ENCODE measurements at regions not wholly inside any gene's neighbourhood (a gene's known extent, or its start where the extent isn't known, plus 50 kb on each side); places are given as distances from the start of the nearest gene placed in this dataset.

DNA sequence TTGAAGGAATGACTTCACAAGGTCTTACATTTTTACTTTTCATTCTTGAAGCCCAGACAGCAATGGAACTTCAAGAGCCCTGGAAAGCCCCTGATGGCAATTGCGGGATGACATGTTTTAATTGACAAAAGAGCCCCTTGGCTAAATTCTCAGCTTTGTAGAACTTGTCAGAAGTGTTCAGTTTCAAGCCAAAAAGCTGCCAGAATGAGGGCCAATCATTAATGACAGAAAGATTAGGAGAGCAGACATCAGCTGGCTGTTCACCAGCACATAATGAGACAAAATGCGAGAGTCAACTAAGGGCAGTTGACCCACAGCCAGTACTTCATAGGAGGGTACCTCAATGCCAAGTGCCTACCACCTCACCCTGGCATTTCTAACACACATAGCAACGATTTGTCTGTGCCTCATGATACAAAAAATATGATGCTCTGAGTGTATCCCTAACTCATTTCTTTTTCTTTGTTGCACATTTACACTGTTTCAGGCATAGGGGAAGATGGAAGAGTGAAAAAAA is 243.1 kb downstream of the MYLK4 start:
- peaks cover 19% of the 10 kb centered on the region for H3K4me1 ChIP-seq (ENCODE audit: insufficient read depth, poor library complexity, severe bottlenecking)
- H3K36me3 ChIP-seq (ENCODE audit: low read depth), result no peaks in the 10 kb centered on the region
- no peak for TF ChIP-seq CTCF (IDR thresholded peaks at IDR 0.05; ENCODE audit: poor library complexity, severe bottlenecking)
- H3K27ac ChIP-seq (ENCODE audit: poor library complexity, severe bottlenecking), result no peak overlapping the region
- H3K27me3 ChIP-seq (ENCODE audit: insufficient read depth, poor library complexity, severe bottlenecking), result no peaks in the 10 kb centered on the region
- H3K9me3 ChIP-seq (ENCODE audit: severe bottlenecking), result no peaks in the 10 kb centered on the region
- ATAC-seq (ENCODE audit: low read depth) (no peak), DNase-seq (ENCODE audit: low spot score) (no peak)
- no peak overlapping the region for H3K4me3 ChIP-seq (ENCODE audit: severe bottlenecking)

DNA sequence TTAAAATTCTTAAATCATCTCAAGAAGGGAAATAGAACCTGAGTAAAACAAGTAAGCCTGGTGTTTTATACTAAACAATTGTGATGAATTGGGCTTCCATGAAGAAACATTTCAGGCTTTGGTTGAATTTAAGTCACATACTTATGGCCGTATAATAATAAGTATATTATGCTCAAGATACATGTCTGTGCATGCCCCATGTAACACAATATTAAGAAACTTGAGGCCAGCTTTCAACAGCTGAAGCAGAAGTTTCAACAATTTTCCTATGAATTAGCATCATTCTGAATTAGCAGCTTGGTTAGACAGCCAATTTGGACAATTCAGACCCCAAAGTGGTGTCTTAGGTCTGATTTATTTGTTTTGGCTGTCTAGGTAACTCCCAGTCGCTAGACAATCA is 243.7 kb downstream of the MYLK4 start:
- H3K4me1 ChIP-seq (ENCODE audit: insufficient read depth, poor library complexity, severe bottlenecking), result peaks cover 19% of the 10 kb centered on the region
- no peak for TF ChIP-seq CTCF (IDR thresholded peaks at IDR 0.05; ENCODE audit: poor library complexity, severe bottlenecking)
- H3K4me3 ChIP-seq (ENCODE audit: severe bottlenecking), result no peak overlapping the region
- H3K27me3 ChIP-seq (ENCODE audit: insufficient read depth, poor library complexity, severe bottlenecking), result no peaks in the 10 kb centered on the region
- no peaks in the 10 kb centered on the region for H3K9me3 ChIP-seq (ENCODE audit: severe bottlenecking)
- H3K36me3 ChIP-seq (ENCODE audit: low read depth), result no peaks in the 10 kb centered on the region
- DNase-seq (ENCODE audit: low spot score) (no peak), ATAC-seq (ENCODE audit: low read depth) (no peak)
- no peak overlapping the region for H3K27ac ChIP-seq (ENCODE audit: poor library complexity, severe bottlenecking)

GRCh38 chr6:2505624-2506023 is 245.1 kb downstream of the MYLK4 start:
- Histone ChIP-seq H3K27me3 (ENCODE audit: insufficient read depth, poor library complexity, severe bottlenecking) (no peaks in the 10 kb centered on the region), H3K36me3 (ENCODE audit: low read depth) (no peaks in the 10 kb centered on the region)
- ATAC-seq (ENCODE audit: low read depth), result no peak

DNA sequence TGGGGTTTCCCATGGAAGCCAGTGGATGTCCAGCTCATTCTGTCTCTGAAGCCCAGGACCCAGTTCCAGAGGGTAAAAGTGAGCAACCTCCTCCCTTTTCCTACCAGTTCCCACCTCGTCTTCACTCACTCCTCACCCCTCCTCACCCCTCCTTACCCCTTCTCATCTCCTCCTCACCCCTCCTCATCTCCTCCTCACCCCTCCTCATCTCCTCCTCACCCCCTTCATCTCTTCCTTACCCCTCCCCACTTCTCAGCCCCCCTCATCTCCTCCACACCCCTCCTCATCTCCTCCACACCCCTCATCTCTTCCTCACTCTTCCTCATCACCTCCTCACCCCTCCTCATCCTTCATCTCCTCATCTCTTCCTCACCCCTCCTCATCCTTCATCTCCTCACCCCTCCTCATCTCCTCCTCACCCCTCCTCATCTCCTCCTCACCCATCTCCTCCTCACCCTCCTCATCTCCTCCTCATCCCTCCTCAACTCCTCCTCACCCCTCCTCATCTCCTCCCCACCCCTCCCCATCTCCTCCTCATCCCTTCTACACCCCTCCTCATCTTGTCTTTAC is 246.1 kb downstream of the MYLK4 start:
- no peak overlapping the region for H3K27ac ChIP-seq (ENCODE audit: poor library complexity, severe bottlenecking)
- DNase-seq (ENCODE audit: low spot score) (no peak), ATAC-seq (ENCODE audit: low read depth) (no peak)
- no peak overlapping the region for H3K4me3 ChIP-seq (ENCODE audit: severe bottlenecking)
- peaks cover 19% of the 10 kb centered on the region for H3K4me1 ChIP-seq (ENCODE audit: insufficient read depth, poor library complexity, severe bottlenecking)
- H3K36me3 ChIP-seq (ENCODE audit: low read depth), result no peaks in the 10 kb centered on the region
- no peaks in the 10 kb centered on the region for H3K27me3 ChIP-seq (ENCODE audit: insufficient read depth, poor library complexity, severe bottlenecking)
- H3K9me3 ChIP-seq (ENCODE audit: severe bottlenecking), result no peaks in the 10 kb centered on the region
- no peak for TF ChIP-seq CTCF (IDR thresholded peaks at IDR 0.05; ENCODE audit: poor library complexity, severe bottlenecking)

More at GRCh38 chr6:2505624-2506023, 245.1 kb downstream of the MYLK4 start:
- Histone ChIP-seq H3K9me3 (ENCODE audit: severe bottlenecking) (no peaks in the 10 kb centered on the region), H3K4me3 (ENCODE audit: severe bottlenecking) (no peak overlapping the region), H3K4me1 (ENCODE audit: insufficient read depth, poor library complexity, severe bottlenecking) (peaks cover 19% of the 10 kb centered on the region), H3K27ac (ENCODE audit: poor library complexity, severe bottlenecking) (no peak overlapping the region)
- DNase-seq (ENCODE audit: low spot score), result no peak
- TF ChIP-seq CTCF (IDR thresholded peaks at IDR 0.05; ENCODE audit: poor library complexity, severe bottlenecking), result no peak

DNA sequence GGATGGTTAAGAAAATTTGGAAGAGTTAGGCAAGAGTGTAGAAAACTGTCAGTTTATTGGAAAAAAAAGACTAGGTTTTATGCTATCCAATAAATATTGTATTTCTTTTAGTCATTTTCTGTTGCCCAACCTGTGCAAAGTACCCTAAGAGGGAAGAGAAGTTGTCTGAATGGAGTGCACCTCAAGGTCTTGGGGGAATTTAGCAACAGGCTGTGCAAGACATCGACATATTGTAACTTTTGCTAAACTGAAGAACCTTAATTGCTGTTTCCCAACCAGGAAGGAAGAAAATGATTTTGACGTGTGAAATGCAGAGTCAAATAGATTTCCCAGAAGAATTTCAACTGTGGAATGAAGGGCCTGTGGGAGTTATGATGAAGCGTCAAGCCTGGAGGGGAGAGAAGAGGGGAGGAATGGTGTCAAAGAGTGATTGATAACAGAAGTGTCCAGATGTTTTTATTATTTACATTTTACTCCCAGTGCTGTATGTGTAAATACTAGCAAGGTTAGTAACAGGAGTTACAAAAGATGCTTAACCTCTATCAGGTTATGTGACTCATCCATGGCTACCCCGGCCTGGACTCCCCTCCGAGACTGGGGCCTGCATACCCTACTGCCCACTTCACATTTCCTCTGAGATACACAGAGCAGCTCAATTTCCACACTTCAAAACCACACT is 246.8 kb downstream of the MYLK4 start:
- no peak for DNase-seq (ENCODE audit: low spot score)
- Histone ChIP-seq H3K36me3 (ENCODE audit: low read depth) (no peaks in the 10 kb centered on the region), H3K4me1 (ENCODE audit: insufficient read depth, poor library complexity, severe bottlenecking) (peaks cover 19% of the 10 kb centered on the region), H3K9me3 (ENCODE audit: severe bottlenecking) (no peaks in the 10 kb centered on the region), H3K27me3 (ENCODE audit: insufficient read depth, poor library complexity, severe bottlenecking) (no peaks in the 10 kb centered on the region), H3K4me3 (ENCODE audit: severe bottlenecking) (no peak overlapping the region), H3K27ac (ENCODE audit: poor library complexity, severe bottlenecking) (no peak overlapping the region)
- no peak for TF ChIP-seq CTCF (IDR thresholded peaks at IDR 0.05; ENCODE audit: poor library complexity, severe bottlenecking)
- ATAC-seq (ENCODE audit: low read depth), result peak; percentile 81

Data from RWPE2 (cell line).